ENCODE measurements at regions not wholly inside any gene's neighbourhood (a gene's known extent, or its start where the extent isn't known, plus 50 kb on each side); places are given as distances from the start of the nearest gene placed in this dataset.
"Not testable (repeated sequence)": the region's sequence is repeated elsewhere in the genome, so short reads cannot be mapped to it uniquely, and the experiment has no call there.

- no peaks in the 10 kb centered on the region for H3K9me3 ChIP-seq
- no peak overlapping the region for H3K27ac ChIP-seq
- H3K27me3 ChIP-seq, result no peaks in the 10 kb centered on the region
- H3K36me3 ChIP-seq, result no peaks in the 10 kb centered on the region
- intact Hi-C loops (cut with DNase I), result no loop called here
- TF ChIP-seq POLR2A (IDR thresholded peaks at IDR 0.05), result no peak
- TF ChIP-seq CTCF (IDR thresholded peaks at IDR 0.05), result no peak
- 89 to 95% methylated on average over 2 of the region's 2 CpGs for WGBS, 2 donors
- no peak for DNase-seq
- H3K4me1 ChIP-seq, result no peaks in the 10 kb centered on the region
- H3K4me3 ChIP-seq (replicated peaks in 1 of 3), result no peak overlapping the region
Observed at GRCh38 chr14:25444381-25444780, 394.4 kb upstream of the STXBP6 start.

DNA sequence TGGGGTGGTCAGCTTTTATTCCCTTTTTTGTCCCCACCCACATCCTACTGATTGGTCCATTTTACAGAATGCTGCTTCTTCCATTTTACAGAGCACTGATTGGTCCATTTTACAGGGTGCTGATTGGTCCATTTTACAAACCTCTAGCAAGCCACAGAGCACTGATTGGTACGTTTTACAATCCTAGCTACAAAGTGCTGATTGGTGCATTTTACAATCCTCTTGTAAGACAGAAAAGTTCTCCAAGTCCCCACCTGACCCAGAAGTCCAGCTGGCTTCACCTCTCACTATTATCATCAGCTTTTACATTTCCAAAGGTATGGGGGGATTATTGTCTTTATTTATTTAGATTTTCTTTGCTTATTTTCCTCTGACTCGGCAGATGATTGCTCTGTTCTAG, 390.4 kb upstream of the STXBP6 start:
- H3K27ac ChIP-seq; H3K9me3 ChIP-seq; DNase-seq; H3K27me3 ChIP-seq; H3K4me3 ChIP-seq (replicated peaks in 1 of 3); intact Hi-C loops (cut with DNase I); H3K36me3 ChIP-seq; H3K4me1 ChIP-seq: not testable (repeated sequence)
- 85% methylated on average over 2 of the region's 2 CpGs for whole genome bisulfite sequencing, 2 donors

GRCh38 chr14:25436906-25437305, 387.0 kb upstream of the STXBP6 start:
- no peak for TF ChIP-seq POLR2A (IDR thresholded peaks at IDR 0.05)
- TF ChIP-seq CTCF (IDR thresholded peaks at IDR 0.05), result no peak

DNA sequence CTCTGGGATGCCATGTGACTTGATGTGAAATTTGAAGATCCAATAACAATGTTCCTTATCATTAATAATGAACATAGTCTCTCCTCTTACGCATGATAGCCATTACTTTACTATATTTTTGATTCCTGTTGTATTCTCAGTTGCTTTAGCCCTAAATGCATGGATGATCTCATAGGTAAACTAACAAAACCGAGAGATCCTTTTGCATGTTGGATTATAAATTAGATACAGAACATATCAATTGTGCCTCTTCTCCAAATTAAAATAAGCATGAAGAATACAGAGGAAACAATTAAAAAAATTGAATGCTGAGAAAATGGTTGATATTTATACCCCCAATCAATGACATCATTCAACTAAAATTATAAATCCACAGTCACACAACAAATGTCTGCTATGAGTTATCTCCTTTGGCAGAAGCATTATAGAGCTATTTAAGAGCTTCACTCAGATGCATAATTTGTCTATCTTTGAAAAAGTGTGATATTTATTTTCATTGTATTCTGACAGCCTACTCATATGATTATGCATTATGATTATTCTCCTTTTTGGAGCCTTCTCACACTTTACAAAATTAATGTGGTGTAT, 386.4 kb upstream of the STXBP6 start:
- H3K36me3 ChIP-seq, result no peaks in the 10 kb centered on the region
- H3K27ac ChIP-seq, result no peak overlapping the region
- no peak for DNase-seq
- H3K27me3 ChIP-seq, result no peaks in the 10 kb centered on the region
- 77 to 83% methylated on average over 2 of the region's 2 CpGs for WGBS, 2 donors
- intact Hi-C loops (cut with DNase I), result no loop called here
- H3K9me3 ChIP-seq, result no peaks in the 10 kb centered on the region
- TF ChIP-seq POLR2A (IDR thresholded peaks at IDR 0.05) (no peak), CTCF (IDR thresholded peaks at IDR 0.05) (no peak)
- no peaks in the 10 kb centered on the region for H3K4me1 ChIP-seq
- H3K4me3 ChIP-seq (replicated peaks in 1 of 3), result no peak overlapping the region

More at GRCh38 chr14:25436906-25437305, 387.0 kb upstream of the STXBP6 start:
- intact Hi-C loops (cut with DNase I), result no loop called here
- no peak for DNase-seq
- H3K36me3 ChIP-seq, result no peaks in the 10 kb centered on the region
- H3K27me3 ChIP-seq, result no peaks in the 10 kb centered on the region
- no peak overlapping the region for H3K4me3 ChIP-seq (replicated peaks in 1 of 3)
- H3K27ac ChIP-seq, result no peak overlapping the region
- H3K4me1 ChIP-seq, result no peaks in the 10 kb centered on the region
- no peaks in the 10 kb centered on the region for H3K9me3 ChIP-seq

DNA sequence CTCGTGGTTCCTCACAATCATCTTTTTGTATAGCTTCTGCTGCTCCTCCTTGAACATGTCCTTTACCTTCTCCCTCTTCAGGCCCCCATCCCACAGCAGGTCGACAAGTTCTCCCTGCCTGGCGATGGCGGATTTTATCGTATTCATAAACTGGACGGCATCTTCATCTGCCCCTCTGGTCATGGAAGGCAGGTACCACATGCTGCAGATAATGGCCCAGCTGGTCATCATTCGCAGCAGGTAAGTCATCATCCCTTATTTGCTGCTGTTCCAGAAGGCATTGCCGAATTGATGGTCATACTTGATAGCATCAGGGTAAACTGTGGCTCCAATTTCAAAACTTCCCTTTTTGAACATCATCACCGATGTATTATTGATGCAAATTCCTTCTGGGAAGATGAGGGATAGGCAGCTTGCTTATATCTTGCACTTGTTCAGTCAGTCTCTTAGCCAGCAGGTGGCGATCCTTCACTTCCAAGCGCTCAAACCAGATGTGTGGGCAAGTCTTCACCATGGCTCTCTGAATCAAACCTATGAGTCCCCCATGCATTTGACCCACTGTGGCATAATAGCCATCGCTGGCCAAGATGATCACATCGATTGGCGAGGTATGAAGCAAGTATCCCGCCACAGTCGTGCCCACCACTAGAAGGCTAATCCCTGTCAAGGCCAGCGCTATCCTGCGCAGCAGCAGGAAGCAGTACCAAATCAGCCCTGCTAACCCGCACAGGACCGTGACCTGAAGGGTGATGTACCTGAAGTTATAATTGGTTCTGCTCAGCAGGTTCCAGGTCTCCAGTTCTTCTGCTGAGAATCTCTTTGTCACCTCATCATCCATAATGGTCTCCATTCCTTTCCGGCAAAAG, 381.5 kb upstream of the STXBP6 start:
- H3K27me3 ChIP-seq, result no peaks in the 10 kb centered on the region
- H3K4me1 ChIP-seq, result no peaks in the 10 kb centered on the region
- H3K27ac ChIP-seq, result no peak overlapping the region
- WGBS, 2 donors, result 83 to 86% methylated on average over 20 to 21 of the region's 21 CpGs
- TF ChIP-seq CTCF (IDR thresholded peaks at IDR 0.05) (no peak), POLR2A (IDR thresholded peaks at IDR 0.05) (no peak)
- no peak overlapping the region for H3K4me3 ChIP-seq (replicated peaks in 1 of 3)
- no peaks in the 10 kb centered on the region for H3K36me3 ChIP-seq
- no peaks in the 10 kb centered on the region for H3K9me3 ChIP-seq
- intact Hi-C loops (cut with DNase I), result no loop called here
- DNase-seq, result no peak

All from thyroid gland (tissue), 4 donors.